Smooth muscle cell (in vitro differentiated cells): ENCODE measurements at regions not wholly inside any gene's neighbourhood (a gene's known extent, or its start where the extent isn't known, plus 50 kb on each side); places are given as distances from the start of the nearest gene placed in this dataset.

ENCODE experiments used
- DNase-seq: peaks from one replicate; lab custom pipeline; 2025; ENCODE audit not compliant: unreplicated experiment; lab: John Stamatoyannopoulos, UW
- H2AFZ ChIP-seq: fragments of 200-600 bp; sonication (generic); 2 replicates; pipeline ENCODE4 v1.6.0; 2016; ENCODE audit warnings: antibody characterized with exemption, low read depth, mild to moderate bottlenecking
- H3F3A ChIP-seq: fragments of 200-600 bp; sonication (generic); 2 replicates; pipeline ENCODE4 v1.6.0; 2017; ENCODE audit warnings: antibody characterized with exemption, low read depth
- H3K27ac ChIP-seq: fragments of 200-600 bp; sonication (generic); 2 replicates; pipeline ENCODE4 v1.5.1; 2016; ENCODE audit warnings: low read depth, mild to moderate bottlenecking
- H3K27me3 ChIP-seq: fragments of 200-600 bp; sonication (generic); 2 replicates; pipeline ENCODE4 v1.6.1; 2016; ENCODE audit warnings: low read depth, mild to moderate bottlenecking
- H3K36me3 ChIP-seq: fragments of 200-600 bp; sonication (generic); 2 replicates; pipeline ENCODE4 v1.5.1; 2016; ENCODE audit warnings: low read depth
- H3K4me1 ChIP-seq: fragments of 200-600 bp; sonication (generic); 2 replicates; pipeline ENCODE4 v1.5.1; 2016; ENCODE audit warnings: low read depth
- H3K4me2 ChIP-seq: fragments of 200-600 bp; sonication (generic); 2 replicates; pipeline ENCODE4 v1.6.0; 2016; ENCODE audit warnings: mild to moderate bottlenecking
- H3K4me3 ChIP-seq: fragments of 200-600 bp; sonication (generic); 2 replicates; pipeline ENCODE4 v1.5.1; 2016; ENCODE audit warnings: mild to moderate bottlenecking
- H3K79me2 ChIP-seq: fragments of 200-600 bp; sonication (generic); 2 replicates; pipeline ENCODE4 v1.6.0; 2016; ENCODE audit warnings: low read depth, mild to moderate bottlenecking
- H3K9ac ChIP-seq: fragments of 200-600 bp; sonication (generic); 2 replicates; pipeline ENCODE4 v1.6.0; 2016; ENCODE audit warnings: low read depth
- H3K9me3 ChIP-seq: fragments of 200-600 bp; sonication (generic); replicated peaks from 2 replicates; pipeline ENCODE4 v1.5.1; 2016; ENCODE audit warnings: low read depth
- H4K20me1 ChIP-seq: fragments of 200-600 bp; sonication (generic); 2 replicates; pipeline ENCODE4 v1.6.0; 2016; ENCODE audit warnings: low read depth
- CTCF ChIP-seq: fragments of 200-600 bp; sonication (generic); IDR thresholded peaks from 2 replicates; pipeline ENCODE4 v1.5.1; 2017; ENCODE audit warnings: borderline replicate concordance, mild to moderate bottlenecking, antibody characterized with exemption; ENCODE audit not compliant: insufficient read depth, poor library complexity, severe bottlenecking
- WGBS: methylation state at CpG from one replicate; pipeline ENCODE4 v1.1.7; 2016; ENCODE audit warnings: low lambda C conversion rate; 5-methylcytosine and 5-hydroxymethylcytosine counted together

GRCh38 chr13:44860454-44860853 is 128.8 kb downstream of the NUFIP1 start:
- Histone ChIP-seq H2AFZ (no peak overlapping the region), H3K27me3 (no peaks in the 10 kb centered on the region), H3K9ac (no peak overlapping the region), H4K20me1 (no peaks in the 10 kb centered on the region), H3F3A (no peaks in the 10 kb centered on the region), H3K79me2 (no peaks in the 10 kb centered on the region), H3K9me3 (no peaks in the 10 kb centered on the region), H3K27ac (no peak overlapping the region), H3K4me2 (no peak overlapping the region), H3K4me1 (no peaks in the 10 kb centered on the region), H3K4me3 (no peak overlapping the region), H3K36me3 (no peaks in the 10 kb centered on the region)
- DNase-seq: no peak
- WGBS: 83% methylated on average over 2 of the region's 2 CpGs
- no peak for TF ChIP-seq CTCF

DNA sequence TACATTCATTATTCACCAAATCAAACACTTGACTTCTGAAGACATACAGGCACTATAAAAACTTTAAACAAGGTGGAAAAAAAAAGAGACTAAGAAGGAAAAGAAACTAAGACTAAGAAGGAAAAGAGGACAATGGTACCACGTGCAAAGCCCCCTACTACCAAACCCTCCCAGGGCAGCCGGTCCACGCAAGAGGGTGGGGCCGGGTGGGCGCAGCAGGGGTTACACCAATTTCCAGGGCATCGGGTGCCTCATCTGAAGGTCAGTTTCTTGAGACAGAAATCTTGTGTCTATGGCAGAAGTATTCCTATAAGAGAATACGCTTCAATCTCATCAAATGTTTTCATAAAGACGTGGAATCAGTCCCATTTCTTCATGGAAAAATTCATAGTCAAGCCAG is 131.5 kb downstream of the NUFIP1 start:
- H3K4me1 ChIP-seq: no peaks in the 10 kb centered on the region
- no peak overlapping the region for H2AFZ ChIP-seq
- no peak overlapping the region for H3K4me3 ChIP-seq
- no peak overlapping the region for H3K4me2 ChIP-seq
- DNase-seq: no peak
- TF ChIP-seq CTCF: no peak
- no peaks in the 10 kb centered on the region for H4K20me1 ChIP-seq
- no peaks in the 10 kb centered on the region for H3K9me3 ChIP-seq
- no peak overlapping the region for H3K9ac ChIP-seq
- WGBS: 91% methylated on average over 8 of the region's 8 CpGs
- H3F3A ChIP-seq: no peaks in the 10 kb centered on the region
- H3K79me2 ChIP-seq: no peaks in the 10 kb centered on the region
- no peaks in the 10 kb centered on the region for H3K27me3 ChIP-seq
- no peak overlapping the region for H3K27ac ChIP-seq
- no peaks in the 10 kb centered on the region for H3K36me3 ChIP-seq

GRCh38 chr13:44857061-44857460 is 132.2 kb downstream of the NUFIP1 start:
- Histone ChIP-seq H3F3A (no peaks in the 10 kb centered on the region), H3K79me2 (no peaks in the 10 kb centered on the region), H2AFZ (no peak overlapping the region), H3K9me3 (no peaks in the 10 kb centered on the region), H3K4me3 (no peak overlapping the region), H3K9ac (no peak overlapping the region), H3K27me3 (no peaks in the 10 kb centered on the region), H3K4me1 (no peaks in the 10 kb centered on the region), H3K36me3 (no peaks in the 10 kb centered on the region), H3K4me2 (no peak overlapping the region), H4K20me1 (no peaks in the 10 kb centered on the region), H3K27ac (no peak overlapping the region)
- WGBS: 84% methylated on average over 4 of the region's 4 CpGs
- TF ChIP-seq CTCF: no peak
- DNase-seq: no peak

- no peaks in the 10 kb centered on the region for H3K79me2 ChIP-seq
- no peak for DNase-seq
- no peak overlapping the region for H3K4me2 ChIP-seq
- H3K4me3 ChIP-seq: no peak overlapping the region
- no peak overlapping the region for H2AFZ ChIP-seq
- H3K27ac ChIP-seq: no peak overlapping the region
- no peak for TF ChIP-seq CTCF
- 93% methylated on average over 4 of the region's 4 CpGs for WGBS
- no peaks in the 10 kb centered on the region for H4K20me1 ChIP-seq
- no peaks in the 10 kb centered on the region for H3F3A ChIP-seq
- no peaks in the 10 kb centered on the region for H3K27me3 ChIP-seq
- no peaks in the 10 kb centered on the region for H3K36me3 ChIP-seq
- no peaks in the 10 kb centered on the region for H3K9me3 ChIP-seq
- no peaks in the 10 kb centered on the region for H3K4me1 ChIP-seq
- no peak overlapping the region for H3K9ac ChIP-seq
Observed at GRCh38 chr13:44855860-44856259, 133.4 kb downstream of the NUFIP1 start.
